Keratinocyte (primary cell): ENCODE measurements at regions not wholly inside any gene's neighbourhood (a gene's known extent, or its start where the extent isn't known, plus 50 kb on each side); places are given as distances from the start of the nearest gene placed in this dataset.

Source experiments
- CTCF ChIP-seq, 3 experiments: IDR thresholded peaks in 1 of 3; conservative IDR thresholded peaks in 1 of 3; optimal IDR thresholded peaks in 1 of 3; 2 replicates in 2 of 3; 3 replicates in 1 of 3; pipeline versions ENCODE3 to v1.5.1; 2011; ENCODE audit warnings: low read length in 3 of 3, mild to moderate bottlenecking in 3 of 3, moderate library complexity in 2 of 3, control low read depth in 1 of 3, inconsistent platforms in 1 of 3; ENCODE audit not compliant: insufficient read depth in 2 of 3; ENCODE audit errors: extremely low read depth in 1 of 3
- EZH2 ChIP-seq: IDR thresholded peaks from one replicate; pipeline ENCODE4 v1.6.1; 2012; ENCODE audit warnings: inconsistent platforms, mild to moderate bottlenecking, low read length, moderate library complexity

GRCh38 chr6:139522511-139523220, 148.2 kb upstream of the CITED2 start:
- no peak for TF ChIP-seq CTCF (optimal IDR thresholded peaks at IDR 0.05 in 1 of 3, IDR thresholded peaks at IDR 0.05 in 1 of 3, conservative IDR thresholded peaks at IDR 0.05 in 1 of 3; ENCODE audit: extremely low read depth in 1 of 3, insufficient read depth in 2 of 3, low read length in 3 of 3)
- TF ChIP-seq EZH2, result no peak
